Skin of body (tissue), 1 donor: ENCODE measurements at regions not wholly inside any gene's neighbourhood (a gene's known extent, or its start where the extent isn't known, plus 50 kb on each side); places are given as distances from the start of the nearest gene placed in this dataset.
"Not testable (repeated sequence)": the region's sequence is repeated elsewhere in the genome, so short reads cannot be mapped to it uniquely, and the experiment has no call there.

Experiments
- DNase-seq: peaks from one replicate; lab custom pipeline; 2025; lab: John Stamatoyannopoulos, UW

DNA sequence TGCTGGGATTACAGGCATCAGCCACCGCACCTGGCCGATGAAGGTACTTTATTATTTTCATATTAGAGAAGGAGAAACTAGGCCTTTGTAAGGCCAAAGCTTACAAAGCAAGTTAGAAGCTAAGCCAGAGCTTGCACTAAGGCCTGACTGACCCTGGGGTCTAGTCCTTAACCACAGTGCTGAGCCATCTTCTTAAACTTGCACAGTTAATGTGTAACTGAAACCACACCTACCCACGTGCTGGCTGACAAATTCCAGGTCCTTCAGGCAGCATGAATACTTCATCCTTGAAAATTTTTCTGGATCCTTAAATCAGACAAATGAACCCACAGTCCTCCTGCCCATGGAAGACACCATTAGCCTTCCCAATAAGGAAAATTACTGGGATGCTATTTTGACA is 880.6 kb downstream of the UQCRFS1 start:
- DNase-seq = no peak

DNA sequence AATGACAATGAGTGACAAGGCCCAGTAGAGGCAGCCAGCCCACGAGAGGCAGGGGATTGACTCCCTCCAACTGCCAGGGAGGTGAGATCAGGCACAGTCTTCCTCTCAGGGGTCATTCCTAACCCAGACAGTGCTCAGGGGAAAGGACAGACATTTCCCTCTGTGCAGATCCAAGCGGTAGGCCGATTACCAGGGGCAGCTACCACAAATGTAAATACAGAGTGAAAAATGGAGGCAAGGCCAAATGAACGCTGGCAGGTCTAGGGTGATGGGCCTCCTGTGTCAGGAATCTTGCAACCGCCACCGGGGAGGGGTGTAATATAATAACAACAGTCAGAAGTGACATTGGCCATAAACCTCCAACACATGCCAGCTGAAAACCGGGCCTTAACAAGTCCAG is 881.4 kb downstream of the UQCRFS1 start:
- DNase-seq = no peak

DNA sequence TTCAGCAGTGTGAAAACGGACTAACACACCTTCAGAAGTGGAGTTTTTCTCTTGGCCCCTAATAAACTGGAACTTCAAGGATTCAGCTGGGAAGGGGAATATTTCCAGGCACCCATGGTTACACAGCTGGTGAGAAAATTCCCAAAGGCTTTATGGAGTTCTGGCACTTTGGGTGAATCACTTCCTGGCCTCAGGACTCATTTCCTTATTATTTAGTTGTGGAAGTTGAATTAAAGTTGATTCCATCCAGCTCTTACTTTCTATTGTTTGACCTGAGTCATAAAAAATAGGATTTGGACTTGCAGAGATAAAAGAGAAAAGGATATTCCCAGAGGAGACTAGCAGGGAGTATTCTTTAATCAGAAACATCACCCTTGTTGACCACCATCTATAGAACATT is 882.1 kb downstream of the UQCRFS1 start:
- no peak for DNase-seq

DNA sequence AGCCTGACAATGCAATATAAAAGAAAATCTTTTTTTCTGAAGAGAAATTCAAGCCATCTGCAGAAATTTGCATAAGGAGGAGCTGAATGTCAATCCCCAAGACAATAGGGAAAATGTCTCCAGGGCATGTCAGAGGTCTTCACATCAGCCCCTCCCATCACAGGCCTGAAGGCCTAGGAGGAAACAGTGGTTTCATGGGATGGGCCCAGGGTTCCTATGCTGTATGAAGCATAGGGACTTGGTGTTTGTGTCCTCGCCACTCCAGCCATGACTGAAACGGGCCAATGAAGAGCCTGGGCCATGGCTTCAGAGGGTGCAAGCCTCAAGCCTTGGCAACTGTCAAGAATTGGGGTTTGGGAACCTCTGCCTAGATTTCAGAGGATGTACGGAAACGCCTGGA is 883.5 kb downstream of the UQCRFS1 start:
- DNase-seq = no peak

DNA sequence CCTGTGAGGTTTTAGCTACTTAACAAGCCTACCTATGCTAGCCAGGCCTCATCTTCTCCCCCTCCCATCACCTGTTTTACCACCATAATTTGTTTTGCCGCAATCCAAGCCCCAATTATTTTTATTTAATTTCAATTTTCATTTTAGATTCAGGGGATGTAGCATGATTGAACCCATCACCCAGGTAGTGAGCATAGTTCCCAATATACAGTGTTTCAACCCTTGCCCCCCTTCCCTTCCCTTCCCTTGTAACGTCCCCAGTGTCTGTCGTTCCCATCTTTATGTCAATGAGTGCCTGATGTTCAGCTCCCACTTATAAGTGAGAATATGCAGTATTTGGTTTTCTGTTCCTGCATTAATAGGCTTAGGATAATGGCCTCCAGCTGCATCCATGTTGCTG is 885.0 kb downstream of the UQCRFS1 start:
- DNase-seq = no peak

DNA sequence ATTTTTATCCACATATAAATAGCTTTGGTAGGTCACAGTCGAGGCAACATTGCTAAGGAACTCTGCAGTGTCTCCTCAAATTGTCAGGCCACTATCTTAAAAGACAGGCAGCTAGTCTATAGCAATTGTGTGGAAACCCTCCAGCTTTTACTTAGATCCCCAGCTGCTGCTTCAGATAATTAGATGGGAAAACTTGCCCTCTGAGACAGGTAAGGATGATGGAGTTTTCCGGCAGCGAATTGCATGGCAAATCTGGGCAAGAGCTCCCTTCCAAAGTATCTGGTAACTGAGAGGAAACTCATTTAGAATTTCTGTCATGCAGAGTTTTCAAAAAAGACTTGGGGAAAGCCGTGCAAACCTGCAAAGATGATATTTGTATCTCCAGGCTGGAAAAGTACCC is 886.2 kb downstream of the UQCRFS1 start:
- DNase-seq = no peak

DNA sequence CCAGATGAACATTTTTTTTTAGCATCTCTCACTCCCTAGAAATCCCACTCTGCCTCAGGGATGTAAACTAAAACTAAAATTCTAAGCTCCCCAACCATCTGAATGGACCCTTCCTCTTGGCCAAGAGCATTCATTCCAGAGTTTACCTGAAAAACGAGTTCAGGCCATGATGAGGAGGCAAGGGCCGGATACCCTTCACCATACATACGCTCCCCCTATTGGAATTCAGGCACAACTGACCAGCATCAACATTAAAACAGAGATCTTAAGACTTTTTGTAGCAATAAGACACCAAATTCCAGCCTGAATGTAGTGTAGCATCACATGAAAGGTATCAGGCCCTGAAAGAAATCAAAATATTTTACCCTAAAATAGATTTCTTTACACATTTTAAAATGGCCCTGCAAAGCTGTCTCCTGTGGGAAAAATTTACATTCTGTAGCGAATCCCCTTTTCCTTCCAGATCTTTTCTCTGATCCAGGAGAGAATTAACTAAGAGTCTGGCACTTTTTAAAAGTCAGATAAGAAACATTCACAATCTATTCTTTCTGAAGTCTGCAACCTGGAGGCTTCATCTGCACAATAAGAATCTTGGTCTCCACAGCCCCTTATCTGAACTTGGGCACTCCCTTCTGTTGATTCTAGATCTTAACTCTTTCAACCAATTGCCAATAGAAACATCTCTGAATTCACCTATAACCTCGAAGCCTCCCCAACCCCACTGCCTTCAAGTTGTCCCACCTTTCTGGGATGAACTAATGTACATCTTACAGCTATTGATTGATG is 888.5 kb downstream of the UQCRFS1 start:
- no peak for DNase-seq

DNA sequence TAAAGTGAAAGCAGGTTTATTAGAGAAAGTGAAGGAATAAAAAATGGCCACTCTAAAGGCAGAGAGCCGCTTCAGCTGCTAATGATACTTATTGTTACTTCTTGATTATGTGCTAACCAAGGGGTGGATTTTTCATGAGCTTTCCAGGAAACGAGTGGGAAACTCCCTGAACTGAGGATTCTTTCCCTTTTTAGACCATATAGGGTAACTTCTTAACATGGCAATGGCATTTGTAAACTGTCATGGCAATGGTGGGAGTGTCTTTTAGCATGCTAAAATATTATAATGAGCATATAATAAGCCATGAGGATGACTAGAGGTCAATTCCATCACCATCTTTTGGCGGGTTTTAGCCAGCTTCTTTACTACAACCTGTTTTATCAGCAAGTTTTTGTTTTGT is 890.0 kb downstream of the UQCRFS1 start:
- no peak for DNase-seq

DNA sequence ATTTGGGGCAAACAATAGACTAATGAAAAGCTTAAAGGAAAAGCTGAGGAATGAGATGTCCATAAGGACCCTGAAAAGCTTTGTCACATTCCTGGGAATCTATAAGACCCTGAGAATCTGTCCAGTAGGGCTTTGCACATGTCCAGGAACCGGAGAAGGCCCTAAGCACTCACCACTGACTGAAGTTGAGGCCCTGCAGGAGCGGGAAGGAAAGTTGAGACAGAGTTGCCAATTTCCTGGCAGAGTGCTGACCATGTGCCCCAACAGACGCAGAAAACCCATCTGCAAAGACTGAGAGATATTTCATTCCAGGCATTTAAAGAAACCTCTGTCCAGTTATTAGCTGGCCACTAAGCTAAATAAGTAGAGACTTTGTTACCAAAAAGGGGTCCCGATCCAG is 890.5 kb downstream of the UQCRFS1 start:
- no peak for DNase-seq

DNA sequence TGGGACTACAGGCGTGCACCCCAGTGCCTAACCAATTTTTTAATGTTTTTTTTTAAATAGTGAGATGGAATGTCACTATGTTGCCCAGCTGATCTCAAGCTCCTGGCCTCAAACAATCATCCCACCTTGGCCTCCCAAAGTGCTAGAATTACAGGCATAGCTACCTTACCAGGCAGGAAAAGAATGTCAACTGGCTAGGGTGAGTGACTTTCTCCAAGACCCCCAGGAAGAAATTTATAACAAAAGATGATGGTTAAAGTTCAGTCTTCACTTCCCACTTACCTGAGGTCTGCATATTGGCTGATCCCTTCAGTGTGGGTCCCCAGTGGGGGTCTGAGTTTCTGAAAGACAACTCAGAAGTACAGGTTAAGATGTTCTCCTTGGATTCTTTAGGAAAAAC is 893.0 kb downstream of the UQCRFS1 start:
- DNase-seq = no peak

DNA sequence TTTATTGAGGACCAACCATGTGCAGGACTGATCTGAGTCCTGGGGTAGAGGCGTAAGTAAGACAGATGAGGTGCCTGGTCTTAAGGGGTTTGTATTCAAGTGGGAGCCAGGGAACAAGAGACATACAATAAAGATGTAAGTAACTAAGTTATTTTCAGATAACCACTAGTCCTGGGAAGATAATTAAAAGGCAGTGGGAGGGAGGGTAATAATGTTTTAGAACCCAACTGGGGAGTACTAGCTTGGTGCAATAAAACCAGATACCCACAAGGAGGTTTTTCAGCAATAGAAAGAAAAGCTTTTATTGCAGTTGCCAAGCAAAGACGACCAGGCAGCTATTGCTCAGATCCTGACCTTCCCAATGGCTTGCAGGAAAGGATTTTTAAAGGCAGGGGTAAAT is 893.7 kb downstream of the UQCRFS1 start:
- DNase-seq = no peak

DNA sequence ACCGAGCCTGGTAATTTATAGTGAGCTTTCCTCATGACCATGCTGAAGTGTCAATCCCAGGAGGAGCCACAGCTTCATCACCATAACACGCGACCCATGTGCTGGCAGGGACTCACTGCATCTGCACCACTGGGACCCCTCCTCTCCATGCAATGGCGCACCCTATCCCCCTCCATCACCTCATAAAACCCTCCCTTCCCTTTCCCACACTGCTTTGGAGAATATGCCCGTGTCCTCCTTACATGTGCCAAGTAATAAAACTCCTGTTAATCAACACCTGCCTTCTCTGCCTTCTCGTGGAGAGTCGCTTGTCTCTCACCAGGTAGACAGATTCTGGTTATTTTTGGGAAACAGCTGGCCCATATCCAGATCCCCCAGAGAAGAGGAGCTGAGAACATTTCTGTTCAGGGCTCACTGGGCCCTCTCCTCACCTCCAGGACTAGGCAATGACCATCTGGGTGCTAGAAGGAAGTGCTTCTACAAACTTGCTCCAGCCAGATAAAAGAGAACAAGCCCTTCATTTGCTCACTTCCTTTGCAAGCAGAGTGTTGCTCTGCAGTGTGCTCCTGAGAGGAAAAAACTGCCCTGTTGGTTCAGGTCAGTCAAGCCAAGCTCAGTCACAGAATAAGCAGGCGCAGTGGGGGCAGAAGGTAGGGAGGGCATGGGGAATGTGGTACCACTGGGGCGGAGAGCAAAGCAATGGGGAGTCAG is 894.3 kb downstream of the UQCRFS1 start:
- no peak for DNase-seq

DNA sequence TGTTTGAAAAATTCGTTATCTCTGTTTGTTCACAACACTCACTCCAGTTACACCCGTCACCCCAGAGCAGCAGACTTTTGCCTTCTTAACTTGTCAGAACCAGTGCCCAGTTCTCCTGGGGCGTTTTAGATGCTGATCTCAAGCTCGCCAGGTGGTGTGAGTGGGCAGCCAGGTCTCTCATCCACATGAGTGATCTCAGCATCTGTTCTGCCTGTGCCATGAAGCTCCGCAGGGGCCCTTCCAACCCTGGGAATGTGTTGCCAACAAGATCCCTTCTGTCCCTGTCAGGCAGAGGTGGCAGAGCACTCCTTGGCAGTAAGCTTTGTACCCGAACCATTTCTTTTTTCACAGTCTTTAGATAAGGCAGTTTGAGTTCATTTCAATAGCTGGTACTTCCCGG is 896.5 kb downstream of the UQCRFS1 start:
- DNase-seq = no peak

DNA sequence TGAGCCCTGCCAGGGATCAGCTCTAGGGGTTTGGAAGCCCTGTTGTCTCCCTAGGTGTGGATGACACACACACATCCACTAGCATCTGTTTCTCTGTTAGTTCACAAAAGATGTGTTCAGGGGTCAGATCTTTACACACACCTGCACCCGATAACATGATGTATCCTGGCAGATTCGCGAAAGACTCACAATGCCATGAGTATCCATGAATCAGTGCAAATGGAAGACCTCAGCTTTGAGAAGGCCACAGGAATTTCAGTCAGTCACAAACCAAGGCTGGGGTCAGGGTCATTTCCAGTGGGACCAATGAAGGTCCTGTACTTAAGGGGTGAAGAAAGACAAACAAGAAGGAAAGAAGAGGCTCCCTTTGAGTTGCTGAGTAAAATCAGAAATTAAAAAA is 898.2 kb downstream of the UQCRFS1 start:
- DNase-seq = no peak

DNA sequence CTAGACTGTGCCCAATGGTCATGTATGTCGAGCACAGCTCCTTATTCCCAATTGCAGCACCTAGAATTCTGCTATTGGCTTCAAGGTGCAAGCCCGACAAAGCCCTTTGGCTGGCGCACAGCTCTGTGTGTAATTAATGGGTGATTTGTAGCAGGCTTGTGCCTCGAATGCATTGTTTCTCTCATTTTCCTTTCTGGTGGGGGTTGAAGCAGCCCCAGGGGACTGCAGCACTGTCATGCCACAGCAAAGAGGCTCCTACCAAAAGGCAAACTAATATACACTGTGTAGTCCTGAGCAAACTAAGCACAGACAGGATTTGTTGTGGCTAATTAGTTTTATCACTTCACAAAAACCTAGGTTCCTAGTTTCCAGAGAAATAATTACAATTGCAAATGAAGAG is 898.7 kb downstream of the UQCRFS1 start:
- no peak for DNase-seq

DNA sequence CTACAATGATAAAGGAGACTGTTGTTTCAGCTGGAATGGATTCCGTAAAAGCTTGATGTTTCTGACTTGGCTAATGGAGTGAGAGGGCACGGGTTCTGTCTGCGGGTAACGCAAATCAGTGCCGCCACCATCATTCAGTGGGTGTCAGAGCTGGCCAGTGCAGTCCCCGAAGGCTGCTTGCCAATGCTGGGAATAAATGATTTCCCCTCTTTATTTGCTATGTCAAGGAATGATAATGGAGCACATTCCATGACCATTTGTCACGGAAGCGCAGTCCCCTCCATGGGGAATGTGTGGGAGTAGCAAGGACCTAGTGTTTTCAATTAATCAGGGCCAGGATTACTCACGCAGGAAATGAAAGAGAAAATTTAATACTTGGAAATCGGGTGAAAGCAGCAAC is 899.3 kb downstream of the UQCRFS1 start:
- peak; percentile 42 for DNase-seq

DNA sequence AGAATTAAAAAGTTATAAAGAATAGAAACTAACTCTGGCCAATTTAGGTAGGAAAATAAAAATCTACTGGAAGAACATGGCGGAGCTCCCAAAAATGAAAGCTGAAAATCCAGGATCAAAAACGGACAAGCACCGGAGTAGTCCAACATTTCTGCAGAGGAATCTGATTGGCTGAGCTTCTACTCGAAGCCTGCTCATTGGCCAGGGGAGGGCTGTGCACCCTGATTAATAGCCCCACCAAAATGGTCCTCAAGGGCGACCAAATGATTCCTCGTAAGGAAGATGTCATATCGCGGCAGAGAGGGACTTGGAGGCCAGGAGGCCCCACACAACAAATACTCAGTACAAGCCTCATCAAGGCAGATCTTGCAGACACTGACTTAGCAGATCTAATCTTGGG is 900.7 kb downstream of the UQCRFS1 start:
- no peak for DNase-seq

DNA sequence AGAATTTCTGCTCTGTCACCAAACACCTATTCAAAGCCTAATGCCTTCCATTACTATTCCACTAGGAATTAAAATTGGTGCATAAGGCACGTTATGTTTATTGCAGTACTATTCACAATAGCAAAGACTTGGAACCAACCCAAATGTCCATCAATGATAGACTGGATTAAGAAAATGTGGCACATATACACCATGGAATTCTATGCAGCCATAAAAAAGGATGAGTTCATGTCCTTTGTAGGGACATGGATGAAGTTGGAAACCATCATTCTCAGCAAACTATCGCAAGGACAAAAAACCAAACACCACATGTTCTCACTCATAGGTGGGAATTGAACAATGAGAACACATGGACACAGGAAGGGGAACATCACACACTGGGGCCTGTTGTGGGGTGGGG is 902.1 kb downstream of the UQCRFS1 start:
- not testable (repeated sequence) for DNase-seq

DNA sequence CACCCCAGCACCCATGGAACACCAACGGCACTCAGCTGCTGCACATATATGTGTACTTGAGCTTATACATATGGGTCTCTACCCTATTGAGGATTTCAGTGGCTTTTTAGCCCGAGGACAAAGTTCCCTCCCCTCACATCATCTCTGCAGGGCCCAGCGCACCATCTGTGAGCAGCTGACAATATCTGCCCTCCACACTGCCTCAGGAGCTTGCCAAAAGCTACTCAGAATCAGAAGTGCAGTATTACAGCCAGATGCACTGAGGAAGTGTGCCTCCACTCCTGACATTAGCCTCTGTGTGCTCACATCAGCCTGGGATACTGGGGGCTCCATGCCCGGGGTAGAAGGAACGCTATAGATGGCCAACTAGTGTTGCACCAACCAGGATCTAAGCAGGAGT is 903.9 kb downstream of the UQCRFS1 start:
- peak; percentile 21 for DNase-seq

DNA sequence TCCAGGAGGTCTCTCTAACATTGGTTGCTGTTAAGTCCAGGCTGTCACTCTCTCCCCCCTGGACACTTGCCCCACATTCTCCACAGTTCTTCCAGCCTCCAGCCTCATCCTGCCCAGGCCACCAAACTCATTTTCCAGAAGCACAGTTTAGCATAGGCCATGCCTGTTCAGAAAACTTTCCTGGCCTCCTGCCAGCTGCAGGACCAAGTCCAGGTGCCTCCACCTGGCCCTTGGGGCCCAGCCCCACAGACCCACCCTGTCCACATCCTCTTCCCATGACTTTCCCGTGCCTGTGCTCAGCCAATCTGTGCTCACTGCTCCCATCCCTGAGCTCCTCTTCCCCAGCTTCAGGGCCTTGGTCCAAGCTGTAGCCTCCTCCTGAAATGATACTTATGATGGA is 905.0 kb downstream of the UQCRFS1 start:
- no peak for DNase-seq

DNA sequence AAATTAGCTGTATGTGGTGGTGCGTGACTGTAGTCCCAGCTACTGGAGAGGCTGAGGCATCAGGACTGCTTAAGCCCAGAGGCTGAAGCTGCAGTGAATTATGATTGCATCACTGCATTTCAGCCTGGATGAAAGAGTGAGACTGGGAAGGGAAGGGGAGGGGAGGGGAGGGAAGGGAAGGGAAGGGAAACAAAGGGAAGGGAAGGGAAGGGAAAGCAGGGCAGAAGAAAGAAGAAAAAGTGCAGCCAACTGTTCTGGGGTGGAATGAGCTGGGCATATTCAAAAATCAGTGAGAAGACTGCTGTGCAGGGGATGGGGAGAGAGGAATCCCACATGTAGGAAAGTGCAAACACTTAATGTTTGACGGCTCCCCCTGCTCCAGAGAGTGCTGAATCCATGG is 905.5 kb downstream of the UQCRFS1 start:
- DNase-seq = peak; percentile 7

DNA sequence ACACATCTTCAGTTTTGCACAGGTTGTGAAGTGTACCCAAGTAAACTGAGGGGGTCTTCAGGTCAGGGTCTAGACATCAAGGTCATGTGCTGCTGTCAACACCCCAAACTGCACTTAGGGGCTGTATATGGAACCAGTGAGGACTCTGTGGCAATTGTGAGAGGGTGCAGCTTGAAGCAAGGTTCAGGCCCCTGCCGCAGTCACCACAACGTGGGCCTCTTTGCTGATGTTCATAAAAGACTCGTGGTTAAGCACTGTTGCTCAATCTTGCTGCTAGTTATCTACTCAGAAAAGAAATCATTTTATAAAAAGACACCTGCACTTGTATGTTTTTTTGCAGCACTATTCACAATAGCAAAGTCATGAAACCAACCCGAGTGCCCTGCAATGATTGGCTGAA is 907.4 kb downstream of the UQCRFS1 start:
- DNase-seq = no peak

DNA sequence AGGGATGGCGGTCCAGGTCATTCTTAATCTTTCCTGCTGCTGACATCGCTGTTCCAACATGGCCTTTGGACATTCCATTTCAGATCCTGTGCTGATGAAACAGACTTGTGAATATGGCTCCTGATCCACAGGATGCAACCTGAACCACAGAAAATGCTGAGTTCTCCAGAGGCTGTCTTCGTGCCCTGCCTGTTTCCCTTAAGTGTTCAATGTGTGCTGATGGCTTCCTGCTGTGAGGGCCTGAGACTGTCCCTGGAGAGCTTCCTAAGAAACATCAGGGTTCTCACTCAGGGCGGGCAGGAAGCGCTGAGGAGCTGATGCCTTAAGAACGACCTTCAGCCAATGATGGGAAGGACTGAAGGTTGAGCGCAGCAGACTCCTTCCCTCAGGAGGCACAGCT is 909.4 kb downstream of the UQCRFS1 start:
- no peak for DNase-seq
